ENCODE measurements at regions not wholly inside any gene's neighbourhood (a gene's known extent, or its start where the extent isn't known, plus 50 kb on each side); places are given as distances from the start of the nearest gene placed in this dataset.
A peak's percentile ranks its signal among the peaks of the same experiment; 100 is the strongest.
"Not testable (repeated sequence)": the region's sequence is repeated elsewhere in the genome, so short reads cannot be mapped to it uniquely, and the experiment has no call there.

- Mint-ChIP-seq H3K27ac (no peak overlapping the region), H3K9me3 (no peaks in the 10 kb centered on the region), H3K36me3 (no peaks in the 10 kb centered on the region)
- ATAC-seq (no peak), DNase-seq (ENCODE audit: low spot score in 2 of 2) (no peak)
Measured at GRCh38 chr3:194023501-194024280, 112.3 kb upstream of the HES1 start.

GRCh38 chr3:194025119-194025518 lies 110.8 kb upstream of the HES1 start:
- Mint-ChIP-seq H3K9me3 (no peaks in the 10 kb centered on the region), H3K27ac (no peak overlapping the region), H3K36me3 (no peaks in the 10 kb centered on the region)
- ATAC-seq (no peak), DNase-seq (ENCODE audit: low spot score in 2 of 2) (no peak)

GRCh38 chr3:194025951-194026350 lies 110.0 kb upstream of the HES1 start:
- ATAC-seq (no peak), DNase-seq (ENCODE audit: low spot score in 2 of 2) (no peak)
- no peak overlapping the region for H3K27ac Mint-ChIP-seq
- H3K36me3 Mint-ChIP-seq: no peaks in the 10 kb centered on the region
- no peaks in the 10 kb centered on the region for H3K9me3 Mint-ChIP-seq

GRCh38 chr3:194028434-194029004 lies 107.4 kb upstream of the HES1 start:
- no peaks in the 10 kb centered on the region for H3K9me3 Mint-ChIP-seq
- H3K27ac Mint-ChIP-seq: no peak overlapping the region
- ATAC-seq: no peak
- no peaks in the 10 kb centered on the region for H3K36me3 Mint-ChIP-seq
- DNase-seq (ENCODE audit: low spot score in 2 of 2): no peak

GRCh38 chr3:194029846-194030245 lies 106.1 kb upstream of the HES1 start:
- Mint-ChIP-seq H3K27ac (no peak overlapping the region), H3K36me3 (no peaks in the 10 kb centered on the region), H3K9me3 (no peaks in the 10 kb centered on the region)
- no peak for ATAC-seq
- no peak for DNase-seq (ENCODE audit: low spot score in 2 of 2)

GRCh38 chr3:194030372-194030771 lies 105.6 kb upstream of the HES1 start:
- ATAC-seq (no peak), DNase-seq (ENCODE audit: low spot score in 2 of 2) (no peak)
- Mint-ChIP-seq H3K9me3 (no peaks in the 10 kb centered on the region), H3K36me3 (no peaks in the 10 kb centered on the region), H3K27ac (no peak overlapping the region)

GRCh38 chr3:194031349-194031748 lies 104.6 kb upstream of the HES1 start:
- Mint-ChIP-seq H3K9me3 (no peaks in the 10 kb centered on the region), H3K36me3 (no peaks in the 10 kb centered on the region), H3K27ac (no peak overlapping the region)
- ATAC-seq (no peak), DNase-seq (ENCODE audit: low spot score in 2 of 2) (no peak)

GRCh38 chr3:194031867-194032635 lies 103.9 kb upstream of the HES1 start:
- no peaks in the 10 kb centered on the region for H3K9me3 Mint-ChIP-seq
- H3K27ac Mint-ChIP-seq: no peak overlapping the region
- ATAC-seq: no peak
- H3K36me3 Mint-ChIP-seq: no peaks in the 10 kb centered on the region
- DNase-seq (ENCODE audit: low spot score in 2 of 2): no peak

GRCh38 chr3:194032828-194033435 lies 103.0 kb upstream of the HES1 start:
- H3K36me3 Mint-ChIP-seq: no peaks in the 10 kb centered on the region
- ATAC-seq: no peak
- DNase-seq (ENCODE audit: low spot score in 2 of 2): no peak
- H3K9me3 Mint-ChIP-seq: no peaks in the 10 kb centered on the region
- no peak overlapping the region for H3K27ac Mint-ChIP-seq

- ATAC-seq (no peak), DNase-seq (ENCODE audit: low spot score in 2 of 2) (no peak)
- Mint-ChIP-seq H3K36me3 (no peaks in the 10 kb centered on the region), H3K27ac (no peak overlapping the region), H3K9me3 (no peaks in the 10 kb centered on the region)
Measured at GRCh38 chr3:194034346-194035336, 101.3 kb upstream of the HES1 start.

- Mint-ChIP-seq H3K9me3 (no peaks in the 10 kb centered on the region), H3K27ac (peak overlapping the region in 1 of 2 donors; percentile 1), H3K36me3 (no peaks in the 10 kb centered on the region)
- ATAC-seq (no peak), DNase-seq (ENCODE audit: low spot score in 2 of 2) (no peak)
Measured at GRCh38 chr3:194035406-194036138, 100.4 kb upstream of the HES1 start.

- no peak for ATAC-seq
- no peak for DNase-seq (ENCODE audit: low spot score in 2 of 2)
- H3K36me3 Mint-ChIP-seq: no peaks in the 10 kb centered on the region
- no peaks in the 10 kb centered on the region for H3K9me3 Mint-ChIP-seq
- H3K27ac Mint-ChIP-seq: no peak overlapping the region
Measured at GRCh38 chr3:194036842-194037241, 99.1 kb upstream of the HES1 start.

- H3K27ac Mint-ChIP-seq; ATAC-seq; H3K9me3 Mint-ChIP-seq; DNase-seq (ENCODE audit: low spot score in 2 of 2); H3K36me3 Mint-ChIP-seq: not testable (repeated sequence)
Measured at GRCh38 chr3:194038346-194038745, 97.6 kb upstream of the HES1 start.

GRCh38 chr3:194038960-194039359 lies 97.0 kb upstream of the HES1 start:
- Mint-ChIP-seq H3K9me3 (no peaks in the 10 kb centered on the region), H3K36me3 (no peaks in the 10 kb centered on the region), H3K27ac (no peak overlapping the region)
- ATAC-seq (no peak), DNase-seq (ENCODE audit: low spot score in 2 of 2) (no peak)

GRCh38 chr3:194040516-194041273 lies 95.3 kb upstream of the HES1 start:
- DNase-seq (ENCODE audit: low spot score in 2 of 2): no peak
- H3K27ac Mint-ChIP-seq: no peak overlapping the region
- H3K36me3 Mint-ChIP-seq: no peaks in the 10 kb centered on the region
- no peaks in the 10 kb centered on the region for H3K9me3 Mint-ChIP-seq
- ATAC-seq: no peak
